ENCODE measurements at regions not wholly inside any gene's neighbourhood (a gene's known extent, or its start where the extent isn't known, plus 50 kb on each side); places are given as distances from the start of the nearest gene placed in this dataset.
"Not testable (repeated sequence)": the region's sequence is repeated elsewhere in the genome, so short reads cannot be mapped to it uniquely, and the experiment has no call there.

DNA sequence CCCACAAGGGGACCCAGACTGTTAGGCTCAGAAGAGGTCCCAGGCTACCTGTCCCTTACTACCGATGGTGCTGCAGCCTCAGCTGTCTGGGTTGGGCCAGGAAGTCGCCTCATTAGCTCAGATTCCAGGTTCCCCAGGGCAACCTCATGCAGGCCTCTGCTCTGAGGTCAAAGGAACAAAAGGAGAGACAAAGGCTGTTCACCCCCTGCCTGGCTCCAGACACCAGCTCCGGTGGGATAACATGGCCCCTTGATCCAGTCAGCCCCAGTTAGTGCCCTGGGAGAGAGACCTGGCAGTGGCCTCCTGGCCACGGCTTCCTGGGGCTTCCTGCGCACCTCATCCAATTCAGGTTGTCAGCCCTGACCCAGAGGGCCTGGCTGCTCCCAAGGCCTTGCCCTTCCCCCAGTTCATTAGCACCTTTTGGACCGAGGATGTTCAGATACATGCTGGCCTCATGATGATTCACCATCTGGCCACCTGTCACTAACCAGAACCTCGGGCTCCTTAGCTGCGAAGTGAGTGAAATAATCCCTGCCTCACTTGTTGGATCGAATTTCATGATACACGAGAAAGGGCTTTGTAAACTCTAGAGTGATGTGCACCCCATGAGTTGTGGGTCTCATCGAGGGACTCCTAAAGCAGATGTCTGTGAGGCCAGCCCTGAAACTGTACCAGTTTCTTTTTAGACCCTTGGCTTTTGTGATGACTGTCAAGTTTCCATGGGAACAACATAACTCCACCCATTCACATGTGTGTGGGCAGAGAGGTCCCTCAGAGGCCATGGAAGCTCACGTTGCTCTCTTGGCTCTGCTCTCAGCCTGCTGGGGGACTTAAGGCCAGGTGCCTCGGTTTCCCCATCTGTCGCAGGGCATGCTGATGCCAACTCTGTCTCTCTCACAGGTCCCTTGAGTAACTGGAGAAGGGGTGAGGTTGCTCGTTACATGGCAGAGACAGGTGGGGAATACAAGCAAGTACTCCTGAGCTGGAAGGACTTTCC, 79.5 kb upstream of the PCBD1 start:
- DNase-seq = no peak

DNA sequence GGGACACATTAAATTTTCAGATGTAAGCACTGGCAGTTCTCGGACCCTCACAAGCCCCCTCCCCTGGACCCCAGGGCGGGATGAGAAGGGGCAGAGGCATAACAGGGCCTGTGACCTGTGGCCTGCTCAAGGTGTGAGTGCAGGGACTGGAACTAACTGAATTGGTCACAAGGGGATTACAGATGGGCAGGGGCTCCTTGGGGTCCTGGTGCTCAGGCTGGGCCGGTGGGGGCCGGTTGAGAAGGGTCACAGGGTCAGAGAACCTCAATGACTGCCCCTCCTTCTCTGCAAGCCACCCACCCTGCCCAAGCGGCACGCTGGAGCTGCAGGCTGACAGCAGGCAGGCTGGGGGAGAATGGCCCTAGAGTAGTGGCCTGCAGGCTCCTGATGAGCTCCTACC, 80.8 kb upstream of the PCBD1 start:
- no peak for DNase-seq

DNA sequence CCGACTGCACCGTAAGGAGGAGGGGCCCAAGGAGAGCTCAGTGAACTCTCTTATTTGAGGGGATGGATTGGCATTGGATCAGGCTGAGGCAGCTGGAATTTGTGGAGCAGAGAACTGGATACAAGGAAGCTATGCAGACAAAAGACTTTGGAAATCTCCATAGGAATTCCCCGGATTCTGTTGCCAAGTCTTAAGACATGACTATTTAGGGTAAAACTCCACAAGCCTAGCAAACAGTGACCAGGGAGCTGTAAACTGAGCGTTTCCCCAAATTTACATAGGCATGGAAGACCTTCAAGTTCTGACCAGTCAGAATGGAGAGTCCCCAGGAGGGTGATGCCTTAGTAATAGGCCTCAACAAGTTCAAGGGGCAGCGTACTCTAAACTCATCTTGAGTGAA, 82.5 kb upstream of the PCBD1 start:
- DNase-seq = no peak

DNA sequence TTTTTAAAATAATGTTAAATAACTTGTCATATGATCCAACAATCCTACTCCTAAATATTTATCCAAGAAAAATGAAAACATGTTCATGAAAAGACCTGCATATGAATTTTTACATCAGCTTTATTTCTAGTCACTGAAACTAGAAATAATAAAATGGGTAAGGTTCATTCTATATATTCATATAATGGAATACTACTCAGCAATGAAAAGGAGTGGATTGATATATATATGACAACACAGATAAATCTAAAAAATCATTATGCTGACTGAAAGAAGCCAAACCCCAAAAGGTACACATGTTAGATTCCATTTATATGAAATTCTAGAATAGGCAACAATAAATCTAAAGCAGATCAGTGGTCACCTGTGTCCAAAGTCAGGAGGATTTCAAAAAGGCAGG, 84.9 kb upstream of the PCBD1 start:
- no peak for DNase-seq

DNA sequence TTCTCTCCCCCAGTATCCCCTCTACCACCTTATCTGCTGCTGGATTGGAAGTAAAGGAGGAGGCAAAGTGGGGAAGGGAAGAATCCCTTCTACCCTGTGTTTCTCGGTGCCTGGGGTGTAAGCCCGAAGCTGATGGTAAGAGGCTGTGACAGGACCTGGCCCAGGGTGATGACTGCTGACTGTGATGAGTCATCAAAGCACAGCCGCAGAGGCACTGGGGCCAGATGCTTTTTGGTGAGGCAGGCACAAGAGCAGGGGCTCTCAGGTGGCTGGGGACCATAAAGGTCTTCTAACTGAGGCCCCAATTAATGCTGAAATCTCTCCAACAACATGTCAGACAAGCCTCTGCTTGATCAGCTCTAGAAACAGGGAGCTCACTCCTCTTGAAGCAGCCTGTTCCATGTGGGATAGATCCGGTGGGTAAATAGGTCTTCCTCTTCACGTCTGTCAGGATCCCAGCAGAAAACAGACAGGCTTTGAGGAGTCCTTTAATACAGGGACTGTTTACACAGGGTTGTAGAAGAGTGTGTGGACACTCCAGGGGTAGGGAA, 86.1 kb upstream of the PCBD1 start:
- no peak for DNase-seq

DNA sequence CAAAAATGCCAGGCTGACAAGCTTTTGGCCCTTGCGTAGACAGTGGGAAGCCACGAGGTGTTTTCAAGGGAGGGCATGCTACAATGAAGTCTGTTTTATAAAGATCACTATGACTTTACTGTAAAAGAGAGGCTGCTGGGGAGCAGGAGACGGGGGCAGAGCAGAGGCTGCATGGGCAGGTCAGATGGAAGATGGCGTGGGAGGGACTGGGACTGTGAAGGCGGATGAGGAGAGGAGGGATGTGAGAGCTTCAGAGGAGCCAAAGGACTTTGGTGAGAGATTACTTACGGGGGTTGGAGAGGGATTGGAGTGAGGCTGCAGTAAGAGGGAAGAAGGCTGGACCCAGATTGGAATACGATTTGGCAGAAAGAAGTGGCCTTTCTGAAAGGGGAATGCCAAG, 86.6 kb upstream of the PCBD1 start:
- DNase-seq = no peak

DNA sequence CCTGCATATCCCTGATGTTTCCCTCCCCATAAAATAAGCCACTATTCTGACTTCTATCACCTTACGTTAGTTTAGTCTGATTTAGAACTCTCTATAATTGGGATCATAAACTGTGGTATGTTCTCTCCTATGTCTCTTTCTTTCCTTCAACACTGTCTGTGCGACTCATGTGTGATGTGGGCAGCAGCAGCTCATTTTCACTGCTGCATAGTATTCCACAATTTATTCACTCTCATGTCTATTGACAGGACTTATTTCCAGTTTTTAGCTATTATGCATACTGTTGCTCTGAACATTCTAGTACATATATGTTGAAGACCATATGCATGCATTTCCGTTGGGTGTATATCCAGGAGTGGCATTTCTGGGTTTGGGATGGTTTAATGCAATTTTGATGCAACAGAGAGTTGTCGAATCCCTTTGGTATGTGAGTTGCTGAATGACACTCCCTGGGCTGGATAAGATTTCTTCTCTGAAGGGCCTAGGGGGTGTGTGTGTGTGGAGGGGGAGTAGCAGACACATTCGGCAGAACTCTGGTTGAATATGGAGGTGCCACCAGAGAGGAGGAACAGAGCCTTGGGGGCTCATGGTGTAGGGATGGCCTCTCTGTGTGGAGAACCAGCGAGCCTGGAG, 87.8 kb upstream of the PCBD1 start:
- no peak for DNase-seq

DNA sequence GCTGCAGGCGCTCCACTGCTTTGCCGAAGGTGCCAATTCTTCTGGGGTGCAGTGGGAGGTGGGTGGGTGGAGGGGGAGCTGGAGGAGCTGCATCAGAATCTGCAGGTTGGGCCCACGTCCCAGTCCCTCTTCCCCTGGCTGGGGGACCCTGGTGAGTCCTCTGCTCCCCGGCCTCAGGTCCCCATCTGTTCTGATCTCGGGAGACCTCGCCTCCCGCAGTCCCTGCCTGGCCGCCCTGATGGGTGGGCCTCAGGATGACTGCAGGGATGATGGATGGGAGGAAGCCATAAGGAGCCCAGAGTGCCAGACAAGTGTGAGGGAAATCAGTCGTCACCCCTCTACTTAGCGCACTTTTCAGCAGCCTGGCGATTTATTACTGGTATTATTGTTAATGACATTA, 89.3 kb upstream of the PCBD1 start:
- DNase-seq = no peak

DNA sequence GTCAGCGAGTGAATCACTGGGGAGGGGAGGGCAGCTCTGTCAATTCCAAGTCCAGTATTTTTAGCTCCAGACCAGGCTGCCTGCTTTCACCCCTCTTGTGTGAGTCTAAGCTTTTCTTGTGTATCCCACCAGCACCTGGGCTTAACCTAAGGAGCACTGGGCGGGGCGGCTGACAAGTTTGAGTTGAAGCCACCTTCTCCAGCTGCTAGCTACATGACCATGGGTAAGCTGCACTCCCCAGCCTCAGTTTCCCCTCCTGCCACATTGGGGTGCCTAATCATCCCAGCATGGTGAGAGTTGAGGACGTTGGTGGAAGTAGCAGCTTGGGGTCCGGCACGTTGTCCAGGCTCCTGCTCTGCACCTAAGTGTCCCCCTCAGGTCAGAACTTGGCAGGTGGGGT, 89.8 kb upstream of the PCBD1 start:
- no peak for DNase-seq

DNA sequence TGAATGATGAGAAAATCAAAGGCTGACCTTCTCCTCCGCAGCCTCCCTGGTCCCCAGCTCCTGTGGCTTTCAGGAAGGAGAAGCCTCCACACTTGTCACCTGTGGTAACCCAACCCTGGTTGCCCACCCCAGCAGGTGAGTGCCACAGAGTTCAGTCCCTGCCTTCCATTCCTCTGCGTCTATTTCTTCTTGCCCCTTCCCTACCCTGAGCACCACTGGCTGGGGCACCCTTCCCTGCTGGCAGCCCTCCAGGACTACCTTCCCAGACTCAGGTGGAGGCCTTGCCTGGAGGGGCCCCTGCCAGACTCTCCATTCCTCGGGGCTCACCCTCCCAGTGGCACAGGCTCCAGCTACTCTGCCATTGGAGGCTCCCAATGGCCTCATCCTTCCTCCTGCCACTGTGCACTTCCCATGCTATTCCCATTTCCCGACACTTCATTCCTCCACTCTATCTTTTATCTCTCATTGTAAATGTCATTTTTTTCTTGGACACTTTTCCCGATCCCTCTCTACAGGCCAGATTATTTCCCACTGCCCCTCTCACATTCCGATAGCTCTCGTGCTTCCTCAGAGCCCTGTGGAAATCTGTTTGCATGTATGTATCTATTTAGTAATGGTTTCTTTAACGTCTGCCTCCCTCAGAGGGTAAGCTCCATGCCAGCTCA, 90.6 kb upstream of the PCBD1 start:
- no peak for DNase-seq

DNA sequence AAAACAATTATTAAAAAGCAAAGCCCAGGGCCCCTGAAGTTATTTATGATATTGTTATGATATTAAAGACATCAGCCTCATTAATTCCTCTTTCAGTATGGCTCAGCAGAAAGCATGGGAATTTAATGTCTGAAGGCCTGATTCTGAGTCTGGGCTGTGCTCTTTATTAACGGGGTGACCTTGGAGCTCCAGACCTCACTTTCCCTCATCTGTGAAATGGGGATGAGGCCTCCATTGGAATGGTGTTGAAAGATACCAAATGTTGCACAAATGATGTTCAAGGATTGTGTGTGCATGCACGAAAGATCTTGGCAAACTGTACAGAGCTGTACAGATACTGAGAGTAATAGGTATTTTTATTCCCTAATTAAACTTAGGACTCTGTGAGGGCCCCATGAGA, 92.3 kb upstream of the PCBD1 start:
- no peak for DNase-seq

DNA sequence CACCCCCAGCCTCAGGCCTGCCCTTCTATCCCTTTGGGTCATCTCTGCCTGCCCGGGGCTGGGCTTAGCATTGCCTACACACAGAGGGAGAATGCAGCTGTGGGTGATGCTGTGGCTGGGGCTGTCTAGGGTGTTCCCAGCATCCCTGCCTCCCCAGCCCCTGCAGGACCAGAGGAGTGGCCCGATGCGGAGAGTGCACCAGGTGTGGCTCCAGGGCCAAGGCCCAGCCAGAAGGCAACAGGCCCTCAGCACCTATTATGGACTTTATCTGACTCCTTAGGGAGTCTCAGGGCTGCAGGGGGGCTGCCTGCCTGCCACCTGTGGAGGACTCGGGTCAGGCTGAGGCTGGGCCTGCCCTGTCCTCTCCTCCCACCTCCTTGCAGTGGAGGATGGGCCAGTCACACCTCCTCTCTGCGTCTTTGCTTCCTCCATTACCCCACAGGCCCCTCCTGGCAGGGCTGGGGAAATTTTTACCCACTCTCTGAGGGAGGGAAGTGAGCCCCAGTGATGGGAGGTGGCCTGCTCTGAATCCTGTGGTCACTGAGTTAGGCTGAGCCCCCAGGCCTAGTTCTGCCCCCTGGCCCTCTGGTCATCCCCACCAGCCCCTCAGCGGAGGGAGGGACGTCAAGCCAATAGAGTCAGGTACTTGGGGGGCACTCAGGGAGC, 92.9 kb upstream of the PCBD1 start:
- DNase-seq = no peak

DNA sequence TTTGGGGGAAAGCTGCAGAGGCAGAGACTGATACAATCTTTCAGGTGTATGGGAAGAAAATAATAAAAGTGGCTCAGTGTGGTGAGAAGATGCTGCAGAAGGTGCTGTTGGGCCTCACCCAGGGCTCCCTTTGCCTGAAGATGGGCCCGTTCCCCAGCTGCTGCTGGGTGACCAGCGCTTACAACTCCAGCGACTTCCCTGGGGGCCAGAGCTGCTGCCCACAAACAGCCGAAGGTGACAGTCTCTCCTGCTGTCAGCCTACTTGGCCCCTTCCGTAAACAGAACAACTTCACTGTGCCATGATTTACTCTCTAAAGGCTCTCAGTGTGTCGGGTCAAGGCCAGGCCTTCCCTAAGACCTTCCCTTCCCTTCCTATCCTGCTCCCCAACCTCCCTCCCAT, 93.6 kb upstream of the PCBD1 start:
- DNase-seq = no peak

DNA sequence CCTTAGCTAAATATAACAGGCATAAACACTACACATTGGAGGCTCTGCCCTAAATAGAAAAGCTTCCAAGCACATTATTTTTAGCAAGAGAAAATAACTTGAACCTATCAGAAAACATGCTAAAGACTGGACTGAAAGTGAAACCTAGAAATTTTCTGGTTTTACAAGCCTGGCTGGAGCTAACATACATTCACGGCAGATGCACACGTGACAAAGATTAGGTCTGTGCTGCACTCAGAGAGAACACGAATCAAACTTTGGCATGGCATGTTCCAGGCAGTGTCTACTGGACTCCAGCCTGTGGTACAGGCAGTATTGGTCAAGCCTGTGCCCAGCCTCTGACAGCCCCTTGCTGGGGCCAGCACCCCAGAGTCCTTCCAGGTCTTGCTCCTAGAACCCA, 94.1 kb upstream of the PCBD1 start:
- DNase-seq = peak; percentile 1

DNA sequence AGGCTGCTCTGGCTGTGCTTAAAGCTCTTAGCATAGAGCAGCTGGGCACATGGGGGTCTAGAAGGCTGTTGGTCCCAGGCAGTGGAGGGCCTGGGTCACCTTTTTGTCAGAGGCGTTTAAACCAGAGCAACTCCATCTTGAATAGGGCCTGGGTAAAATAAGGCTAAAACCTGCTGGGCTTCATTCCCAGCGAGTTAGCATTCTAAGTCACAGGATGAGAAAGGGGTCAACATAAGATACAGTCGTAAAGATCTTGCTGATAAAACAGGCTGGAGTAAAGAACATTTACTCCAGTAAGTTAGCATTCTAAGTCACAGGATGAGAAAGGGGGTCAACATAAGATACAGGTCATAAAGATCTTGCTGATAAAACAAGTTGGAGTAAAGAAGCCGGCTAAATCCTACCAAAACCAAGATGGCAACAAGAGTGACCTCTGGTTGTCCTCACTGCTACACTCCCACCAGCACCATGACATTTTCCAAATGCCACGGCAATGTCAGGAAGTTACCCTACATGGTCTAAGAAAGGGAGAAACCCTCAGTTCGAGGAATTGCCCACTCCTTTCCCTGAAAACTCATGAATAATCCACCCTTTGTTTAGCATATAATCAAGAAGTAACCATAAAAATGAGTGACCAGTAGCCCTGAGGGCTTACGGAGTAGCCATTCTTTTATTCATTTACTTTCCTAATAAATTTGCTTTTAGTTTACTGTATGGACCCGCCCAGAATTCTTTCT, 96.8 kb upstream of the PCBD1 start:
- DNase-seq = no peak

DNA sequence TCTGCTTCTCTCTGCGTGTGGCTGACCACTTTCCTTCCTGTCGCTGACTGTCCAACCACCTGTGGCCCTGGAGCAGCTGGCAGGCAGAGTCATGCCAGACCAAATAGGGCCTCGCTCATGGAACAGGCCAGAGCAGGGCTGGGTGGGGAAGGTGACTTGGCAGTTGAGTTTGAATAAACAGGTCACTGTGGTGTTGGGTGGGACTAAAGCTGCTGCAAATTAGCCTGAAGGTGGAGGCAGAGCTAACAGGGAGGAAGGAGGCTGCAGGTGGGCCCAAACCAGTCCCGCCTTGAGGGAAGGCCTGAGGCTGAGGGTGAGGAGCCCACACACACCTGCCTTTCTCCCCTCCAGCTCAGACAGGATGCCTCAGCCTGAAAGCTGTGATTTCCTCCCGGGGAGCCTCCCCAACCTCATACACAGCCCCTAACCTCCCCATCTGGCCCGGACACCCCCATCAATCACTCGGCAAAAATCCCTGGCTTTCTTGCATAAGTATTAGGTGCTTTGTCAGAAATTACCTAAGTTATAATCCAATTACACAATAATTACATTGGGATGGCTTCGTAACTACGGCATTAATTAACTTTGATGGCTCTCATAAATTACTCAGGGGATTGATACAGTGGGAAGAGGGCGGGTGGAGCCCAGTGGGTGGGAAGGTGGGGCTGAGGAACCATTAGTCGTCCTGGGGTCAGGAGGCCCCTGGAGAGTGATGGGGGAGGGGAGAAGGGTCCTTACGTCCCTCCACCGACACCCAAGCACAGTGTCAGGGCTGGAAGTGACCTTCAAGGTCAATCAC, 97.7 kb upstream of the PCBD1 start:
- no peak for DNase-seq

DNA sequence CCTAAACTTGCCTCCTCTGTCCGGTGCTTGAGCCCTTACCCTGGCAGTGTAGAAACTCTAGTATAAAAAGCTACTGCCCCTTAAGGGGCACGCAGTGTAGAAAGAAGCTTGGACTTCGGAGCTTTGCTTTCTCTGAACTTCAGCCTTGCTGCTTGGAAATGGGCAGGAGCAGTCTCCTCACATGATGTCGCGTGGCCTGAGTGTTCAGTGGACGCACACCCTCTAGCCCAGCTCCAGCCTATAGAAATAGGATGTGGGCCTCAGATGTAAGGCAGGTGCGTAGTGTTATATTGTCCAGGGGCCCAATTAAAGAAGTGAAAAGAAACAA, 98.2 kb upstream of the PCBD1 start:
- no peak for DNase-seq

DNA sequence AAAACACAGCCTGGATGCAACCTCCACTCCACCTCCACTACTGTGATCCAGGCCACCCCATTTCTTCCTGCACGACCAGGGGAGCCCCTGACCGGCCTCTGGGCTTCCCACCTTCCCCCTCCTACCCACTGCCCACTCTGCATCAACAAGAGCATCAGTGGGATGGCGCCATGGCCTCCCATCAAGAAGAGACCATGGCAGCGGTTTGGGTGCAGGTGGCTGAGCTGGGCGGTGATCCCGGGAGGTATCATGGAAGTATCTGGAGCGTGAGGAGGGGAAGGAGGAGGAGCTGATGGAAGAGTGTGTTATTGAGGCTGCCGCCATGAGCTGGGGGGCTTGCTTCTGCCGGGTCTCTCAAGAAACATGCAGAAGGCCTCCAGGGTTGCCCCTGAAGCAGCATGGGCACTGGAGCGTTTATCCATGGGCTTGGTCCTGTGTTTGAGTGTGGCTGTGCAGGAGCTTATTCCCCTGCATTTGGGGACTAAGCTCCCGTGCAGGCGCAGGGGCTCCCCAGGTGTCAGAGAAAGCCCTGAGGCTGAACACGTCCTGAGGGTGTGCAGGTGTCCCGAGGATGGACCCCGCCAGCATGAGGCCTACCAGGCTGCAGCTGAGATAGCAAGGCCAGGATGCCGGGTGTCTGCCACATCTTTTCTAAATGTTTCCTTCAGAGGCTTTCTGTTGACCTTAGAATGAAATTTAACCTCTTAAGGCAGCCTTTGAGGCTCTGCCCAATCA, 99.2 kb upstream of the PCBD1 start:
- DNase-seq = no peak

DNA sequence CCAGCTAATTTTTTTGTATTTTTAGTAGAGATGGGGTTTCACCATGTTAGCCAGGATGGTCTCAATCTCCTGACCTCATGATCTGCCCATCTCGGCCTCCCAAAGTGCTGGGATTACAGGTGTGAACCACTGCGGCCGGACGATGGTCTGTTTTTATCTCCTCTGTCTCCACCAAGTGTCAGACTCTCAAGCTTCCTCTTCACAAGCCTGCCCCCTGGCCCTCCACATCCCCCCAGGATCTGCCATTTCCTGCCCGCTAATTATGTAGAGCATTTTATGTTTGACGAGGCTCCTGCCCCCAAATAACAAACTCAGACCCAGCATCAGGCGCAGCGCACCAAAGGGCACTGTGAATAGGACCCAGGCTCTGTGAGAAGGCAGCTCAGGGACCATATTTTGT, 101.8 kb upstream of the PCBD1 start:
- DNase-seq = not testable (repeated sequence)

DNA sequence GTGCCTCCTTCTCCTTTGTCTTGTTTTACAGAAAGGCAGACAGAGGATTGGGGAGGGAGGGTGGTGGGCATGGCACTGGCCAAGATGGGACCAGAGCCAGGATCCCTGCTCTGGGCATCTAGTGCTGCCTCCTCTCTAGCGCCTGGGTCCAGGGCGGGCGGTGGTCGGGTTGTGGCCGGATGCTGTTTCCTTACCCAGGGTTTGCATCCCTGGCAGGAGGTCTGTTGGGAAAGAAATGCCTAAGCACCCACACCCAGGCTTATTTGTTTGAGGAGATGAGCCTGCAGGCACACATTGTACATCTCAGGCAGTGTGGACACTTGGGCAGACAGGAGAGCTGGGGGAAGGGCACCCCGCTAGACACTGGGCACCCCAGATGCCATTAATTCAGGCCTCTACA, 102.3 kb upstream of the PCBD1 start:
- DNase-seq = no peak
